Vagina (tissue), 2 donors: ENCODE measurements at regions not wholly inside any gene's neighbourhood (a gene's known extent, or its start where the extent isn't known, plus 50 kb on each side); places are given as distances from the start of the nearest gene placed in this dataset.

ENCODE experiments used
- POLR2AphosphoS5 ChIP-seq, 2 donors: sonication (generic); formaldehyde crosslinking; IDR thresholded peaks; one replicate each; pipeline ENCODE4 v1.9.0; 2017; ENCODE audit warnings: antibody characterized with exemption in 2 of 2, mild to moderate bottlenecking in 2 of 2, low read depth in 1 of 2; ENCODE audit not compliant: insufficient read depth in 1 of 2
- TF ChIP-seq, protein P1 (sequence below), 3 experiments: fragments of 450-650 bp in 2 of 3; fragments of 200-600 bp in 1 of 3; sonication (generic) in 1 of 3; IDR thresholded peaks; one replicate each; pipeline ENCODE4 v1.5.1; 2017 to 2019; ENCODE audit warnings: antibody characterized with exemption in 3 of 3, mild to moderate bottlenecking in 2 of 3, moderate library complexity in 2 of 3

DNA sequence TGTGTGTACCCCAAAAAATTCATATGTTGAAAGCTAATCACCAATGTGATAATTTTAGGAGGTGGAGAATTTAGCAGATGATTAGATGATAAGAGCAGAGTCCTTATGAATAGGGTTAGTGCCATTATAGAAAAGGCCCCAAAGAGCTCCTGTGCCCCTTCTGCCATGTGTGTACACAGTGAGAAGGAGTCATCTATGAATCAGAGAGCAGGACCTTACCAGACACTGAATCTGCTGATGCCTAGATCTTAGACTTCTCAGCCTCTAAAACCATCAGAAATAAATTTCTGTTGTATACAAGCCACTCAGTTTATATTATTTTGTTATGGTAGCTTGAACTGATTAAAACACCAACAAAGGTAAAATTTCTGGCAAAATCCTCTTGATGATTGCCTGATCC, 560.0 kb upstream of the CDH2 start:
- TF ChIP-seq, protein P1, sequence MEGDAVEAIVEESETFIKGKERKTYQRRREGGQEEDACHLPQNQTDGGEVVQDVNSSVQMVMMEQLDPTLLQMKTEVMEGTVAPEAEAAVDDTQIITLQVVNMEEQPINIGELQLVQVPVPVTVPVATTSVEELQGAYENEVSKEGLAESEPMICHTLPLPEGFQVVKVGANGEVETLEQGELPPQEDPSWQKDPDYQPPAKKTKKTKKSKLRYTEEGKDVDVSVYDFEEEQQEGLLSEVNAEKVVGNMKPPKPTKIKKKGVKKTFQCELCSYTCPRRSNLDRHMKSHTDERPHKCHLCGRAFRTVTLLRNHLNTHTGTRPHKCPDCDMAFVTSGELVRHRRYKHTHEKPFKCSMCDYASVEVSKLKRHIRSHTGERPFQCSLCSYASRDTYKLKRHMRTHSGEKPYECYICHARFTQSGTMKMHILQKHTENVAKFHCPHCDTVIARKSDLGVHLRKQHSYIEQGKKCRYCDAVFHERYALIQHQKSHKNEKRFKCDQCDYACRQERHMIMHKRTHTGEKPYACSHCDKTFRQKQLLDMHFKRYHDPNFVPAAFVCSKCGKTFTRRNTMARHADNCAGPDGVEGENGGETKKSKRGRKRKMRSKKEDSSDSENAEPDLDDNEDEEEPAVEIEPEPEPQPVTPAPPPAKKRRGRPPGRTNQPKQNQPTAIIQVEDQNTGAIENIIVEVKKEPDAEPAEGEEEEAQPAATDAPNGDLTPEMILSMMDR (IDR thresholded peaks at IDR 0.05): no peak
- no peak for TF ChIP-seq POLR2AphosphoS5 (IDR thresholded peaks at IDR 0.05; ENCODE audit: insufficient read depth in 1 of 2, low read depth in 1 of 2)
